ENCODE measurements at regions not wholly inside any gene's neighbourhood (a gene's known extent, or its start where the extent isn't known, plus 50 kb on each side); places are given as distances from the start of the nearest gene placed in this dataset.
A peak's percentile ranks its signal among the peaks of the same experiment; 100 is the strongest.
"Not testable (repeated sequence)": the region's sequence is repeated elsewhere in the genome, so short reads cannot be mapped to it uniquely, and the experiment has no call there.

DNA sequence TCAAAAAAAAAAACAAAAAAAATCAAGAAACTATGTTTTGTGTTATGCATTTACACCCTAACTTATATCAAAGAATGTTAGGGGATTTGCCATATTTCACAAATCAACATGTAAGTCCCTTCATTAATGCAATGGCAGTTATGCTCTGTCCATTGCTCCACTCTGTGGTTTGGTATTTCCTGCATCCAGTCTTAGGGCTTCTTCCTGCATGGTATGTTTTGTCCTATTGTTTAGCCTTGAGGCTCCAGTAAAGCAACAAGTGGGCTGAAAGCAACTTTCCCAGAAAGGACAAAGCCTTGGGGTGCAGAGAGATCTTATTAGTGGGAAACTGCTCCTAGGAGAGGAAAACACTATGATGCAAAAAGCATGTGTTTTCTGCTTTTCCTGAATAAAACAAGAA, 474.1 kb downstream of the IRS1 start:
- H3K4me3 ChIP-seq (ENCODE audit: low read depth, low read length): no peak overlapping the region
- DNase-seq (ENCODE audit: low read depth): no peak

DNA sequence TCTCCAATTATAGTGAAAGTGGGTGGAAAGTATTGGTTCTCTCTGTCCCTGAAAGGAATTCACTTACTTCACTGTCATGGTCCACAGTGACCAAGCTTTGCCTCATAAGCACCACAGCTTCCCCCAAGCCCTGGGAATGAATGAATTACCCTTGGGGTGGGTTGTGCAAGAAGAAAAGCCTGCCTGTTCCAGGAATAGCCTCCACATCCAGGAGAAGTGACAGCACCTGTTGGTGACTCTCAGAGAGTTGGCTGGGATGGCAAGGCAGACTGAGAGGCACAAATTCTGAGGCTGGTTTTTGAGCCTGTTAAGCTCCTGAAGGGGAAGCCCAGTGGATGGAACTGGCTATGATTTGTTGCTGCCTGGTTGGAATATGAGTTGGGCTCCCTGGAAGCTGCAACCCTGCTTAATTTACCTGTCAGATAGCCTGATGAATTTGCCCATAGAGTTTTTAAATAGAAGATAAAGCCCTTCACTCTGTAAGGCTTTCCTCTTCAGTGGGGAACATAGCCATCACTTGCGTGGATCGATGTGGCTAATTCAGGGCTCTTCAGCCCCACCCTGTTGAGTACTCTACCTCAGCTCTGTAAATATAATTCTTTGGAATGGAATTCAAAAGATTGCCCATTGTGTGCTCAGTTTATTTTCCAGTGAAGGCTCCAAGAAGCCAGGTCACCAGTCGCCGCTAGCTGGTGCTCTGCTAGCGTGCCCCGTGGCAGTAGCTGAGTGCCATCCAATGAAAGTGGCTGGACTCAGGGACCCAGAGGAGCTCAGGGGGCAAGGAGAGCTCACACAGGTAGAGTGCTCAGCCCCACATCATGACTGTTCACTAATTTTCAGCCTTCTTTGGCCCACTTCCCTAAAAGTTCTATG, 479.3 kb downstream of the IRS1 start:
- no peak for DNase-seq (ENCODE audit: low read depth)
- H3K4me3 ChIP-seq (ENCODE audit: low read depth, low read length): no peak overlapping the region

DNA sequence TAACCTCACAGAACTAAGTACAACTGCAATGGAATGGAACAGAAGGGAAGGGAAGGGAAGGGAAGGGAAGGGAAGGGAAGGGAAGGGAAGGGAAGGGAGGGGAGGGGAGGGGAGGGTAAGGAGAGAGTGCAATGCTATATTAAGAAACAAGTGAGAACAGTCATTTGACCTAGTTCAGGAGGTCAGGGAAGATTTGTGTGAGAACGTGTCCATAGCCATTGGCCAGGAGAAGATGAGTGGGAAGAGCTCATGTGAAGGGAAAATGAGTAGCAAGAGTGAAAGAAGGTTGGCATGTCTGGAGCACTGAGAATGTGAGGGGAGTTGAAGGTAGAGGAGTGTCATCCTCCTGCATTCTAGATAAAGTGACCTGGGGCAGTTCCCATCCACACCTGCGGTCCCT, 481.6 kb downstream of the IRS1 start:
- no peak overlapping the region for H3K4me3 ChIP-seq (ENCODE audit: low read depth, low read length)
- no peak for DNase-seq (ENCODE audit: low read depth)

DNA sequence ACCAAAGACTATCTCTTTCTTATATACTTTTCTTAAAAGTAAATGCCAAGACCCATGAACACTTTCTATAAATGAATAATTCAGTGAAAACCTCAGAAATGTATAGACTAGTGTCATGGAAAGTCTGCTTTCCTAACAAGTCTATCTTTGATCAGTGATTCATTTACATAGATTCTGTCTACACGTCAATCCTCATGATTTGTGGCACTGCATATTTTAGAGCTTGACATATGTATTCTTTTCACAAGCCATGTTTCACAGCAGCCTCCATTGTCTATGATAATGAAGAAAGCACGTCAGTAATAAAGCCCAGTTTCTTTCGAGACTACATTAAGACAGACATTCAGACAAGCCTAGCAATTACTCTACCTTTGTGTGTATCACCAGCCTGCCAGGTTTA, 486.6 kb downstream of the IRS1 start:
- no peak overlapping the region for H3K4me3 ChIP-seq (ENCODE audit: low read depth, low read length)
- no peak for DNase-seq (ENCODE audit: low read depth)

DNA sequence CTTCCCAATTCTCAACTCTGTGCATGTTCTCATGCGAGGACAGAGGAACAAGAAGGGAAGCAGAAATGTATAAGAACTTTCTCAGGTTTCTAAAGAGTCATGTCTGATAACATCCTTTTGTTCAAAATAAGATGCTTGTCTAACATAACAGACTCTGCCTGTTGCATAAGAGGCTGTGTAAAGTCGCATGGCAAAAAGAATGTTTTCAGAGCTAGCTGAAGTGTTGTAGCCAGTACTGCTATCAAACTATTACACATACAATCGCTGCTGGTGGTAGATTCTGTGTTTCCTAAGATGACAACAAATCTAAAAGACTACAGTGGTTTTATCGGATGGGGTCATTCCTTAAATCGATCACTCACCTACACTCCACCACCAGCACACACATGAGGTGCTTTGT, 487.5 kb downstream of the IRS1 start:
- DNase-seq (ENCODE audit: low read depth): no peak

DNA sequence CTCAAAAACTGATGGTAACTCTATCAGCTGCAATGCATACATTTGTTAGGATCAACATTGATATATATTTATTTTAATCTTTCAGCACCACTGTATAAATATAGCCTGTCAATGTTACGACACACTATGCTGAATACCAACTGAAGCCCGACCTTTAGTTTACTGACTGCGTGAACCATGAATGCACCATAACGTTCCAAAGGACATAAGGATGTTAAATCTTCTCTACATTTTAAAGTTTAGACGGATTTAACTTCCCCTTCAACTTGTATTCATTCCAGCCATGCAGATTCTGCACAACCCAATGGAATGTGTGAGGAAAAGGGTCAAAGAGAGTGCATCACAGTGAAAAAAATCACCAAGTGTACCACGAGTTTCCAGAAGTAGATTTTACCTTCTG, 489.5 kb downstream of the IRS1 start:
- H3K4me3 ChIP-seq (ENCODE audit: low read depth, low read length): no peak overlapping the region
- DNase-seq (ENCODE audit: low read depth): peak; percentile 36

More for the DNA sequence above, 487.5 kb downstream of the IRS1 start:
- H3K4me3 ChIP-seq (ENCODE audit: low read depth, low read length): no peak overlapping the region

DNA sequence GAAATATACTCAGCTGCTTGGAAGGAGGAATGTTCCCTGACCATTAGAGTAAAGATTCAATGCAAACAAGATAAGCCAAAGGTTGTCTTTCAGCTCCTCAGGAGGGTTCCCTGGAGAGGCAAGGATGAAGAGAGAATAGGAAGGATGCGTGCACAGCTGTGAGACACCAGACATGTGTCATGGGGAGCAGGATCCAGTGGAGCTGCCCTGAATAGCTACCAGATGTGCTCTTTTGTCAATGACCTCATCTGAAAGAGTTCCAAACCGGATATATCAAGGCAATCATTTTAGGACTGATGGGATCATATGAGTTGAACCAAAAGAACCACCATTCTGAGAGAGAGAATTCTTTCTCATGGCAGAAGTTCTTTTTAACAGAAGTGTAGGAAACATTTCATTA, 490.6 kb downstream of the IRS1 start:
- peak; percentile 96 for DNase-seq (ENCODE audit: low read depth)
- no peak overlapping the region for H3K4me3 ChIP-seq (ENCODE audit: low read depth, low read length)

DNA sequence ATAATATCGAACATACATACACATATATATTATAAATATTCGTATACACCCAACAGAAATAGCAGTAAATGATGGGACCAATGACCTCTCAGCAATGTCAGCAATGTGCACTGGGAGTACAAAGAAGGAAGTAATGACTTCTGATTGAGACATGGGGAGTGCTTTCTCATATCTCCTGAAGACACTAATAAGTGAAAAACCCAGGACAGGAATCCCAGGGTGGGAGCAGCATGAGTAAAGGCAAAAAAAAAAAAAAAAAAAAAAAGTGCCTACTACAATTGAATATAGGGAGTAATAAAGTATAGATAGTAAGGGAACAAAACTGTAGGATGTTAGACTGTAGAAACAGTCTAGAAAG, 491.3 kb downstream of the IRS1 start:
- H3K4me3 ChIP-seq (ENCODE audit: low read depth, low read length): no peak overlapping the region
- DNase-seq (ENCODE audit: low read depth): no peak

DNA sequence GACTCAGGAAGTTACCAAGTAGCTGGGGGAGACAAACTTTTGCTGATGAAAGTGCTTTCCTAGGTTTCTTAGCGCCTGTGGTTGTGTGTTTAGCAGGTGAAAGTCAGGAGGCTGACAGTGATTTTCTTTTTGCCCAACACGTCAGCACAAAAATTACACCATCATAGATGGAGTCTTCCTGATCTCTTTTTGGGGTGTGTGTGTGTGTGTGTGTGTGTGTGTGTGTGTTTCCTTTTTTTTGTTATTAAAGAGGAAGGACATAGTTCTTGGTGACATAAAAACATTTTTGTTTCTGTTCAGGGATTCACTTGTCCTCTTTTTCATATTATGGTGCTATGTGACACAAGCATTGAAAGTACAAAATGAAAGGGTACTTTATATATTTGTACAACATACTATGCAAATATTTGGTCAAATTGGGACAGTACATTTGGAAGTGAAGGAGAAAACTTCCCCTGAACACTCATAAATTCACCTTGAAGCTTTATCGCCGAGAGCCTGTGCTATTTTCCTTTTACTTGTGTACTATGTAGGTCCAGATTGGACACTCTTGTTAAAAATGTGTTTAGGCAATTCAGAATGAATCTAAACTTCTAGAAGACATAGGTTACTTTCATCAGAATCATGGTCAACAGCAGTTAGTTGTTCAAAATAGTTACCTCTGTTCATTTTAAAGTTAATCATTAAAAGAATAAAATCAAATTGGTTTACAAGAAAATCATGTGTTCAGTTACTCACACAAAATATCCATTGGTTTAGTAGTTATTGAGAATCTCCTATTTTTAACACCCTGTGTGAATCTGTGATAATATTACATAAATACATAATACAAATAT, 491.9 kb downstream of the IRS1 start:
- no peak for DNase-seq (ENCODE audit: low read depth)
- no peak overlapping the region for H3K4me3 ChIP-seq (ENCODE audit: low read depth, low read length)

DNA sequence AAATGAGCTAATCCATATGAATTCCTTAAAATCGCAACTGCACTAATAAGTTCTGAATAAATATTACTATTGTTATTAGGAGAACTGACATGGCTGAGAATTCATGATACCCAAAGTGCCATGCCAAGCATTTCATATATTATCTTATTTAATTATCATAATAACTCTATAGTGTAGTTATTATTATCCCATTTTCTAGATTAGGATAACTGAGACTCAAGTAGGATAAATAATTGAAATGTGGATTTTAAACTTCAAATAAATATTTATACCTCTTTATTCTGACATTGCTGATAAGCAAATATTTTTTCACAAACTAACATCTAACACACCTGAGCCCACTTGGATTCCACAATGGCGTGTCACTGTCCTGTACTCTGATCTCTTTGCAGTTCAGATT, 492.7 kb downstream of the IRS1 start:
- no peak for DNase-seq (ENCODE audit: low read depth)
- H3K4me3 ChIP-seq (ENCODE audit: low read depth, low read length): no peak overlapping the region

DNA sequence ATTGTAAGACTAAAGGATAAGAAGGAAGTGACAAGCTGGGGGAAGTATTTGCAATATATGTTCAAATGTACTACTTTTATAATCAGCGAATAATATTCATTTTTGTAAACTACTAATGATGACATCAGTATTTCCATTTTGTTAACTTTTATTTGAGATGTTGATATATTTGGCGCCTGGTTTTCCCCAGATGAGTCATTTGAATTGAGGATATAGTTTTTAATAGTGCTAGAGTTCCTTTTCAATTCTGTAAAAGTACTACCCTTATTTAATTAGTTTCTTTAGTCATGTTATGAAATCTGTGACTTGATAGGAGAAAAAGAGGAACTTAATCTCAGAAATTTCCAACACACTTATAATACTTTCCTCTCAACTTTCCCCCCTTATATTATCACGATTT, 495.3 kb downstream of the IRS1 start:
- no peak for DNase-seq (ENCODE audit: low read depth)
- H3K4me3 ChIP-seq (ENCODE audit: low read depth, low read length): no peak overlapping the region

DNA sequence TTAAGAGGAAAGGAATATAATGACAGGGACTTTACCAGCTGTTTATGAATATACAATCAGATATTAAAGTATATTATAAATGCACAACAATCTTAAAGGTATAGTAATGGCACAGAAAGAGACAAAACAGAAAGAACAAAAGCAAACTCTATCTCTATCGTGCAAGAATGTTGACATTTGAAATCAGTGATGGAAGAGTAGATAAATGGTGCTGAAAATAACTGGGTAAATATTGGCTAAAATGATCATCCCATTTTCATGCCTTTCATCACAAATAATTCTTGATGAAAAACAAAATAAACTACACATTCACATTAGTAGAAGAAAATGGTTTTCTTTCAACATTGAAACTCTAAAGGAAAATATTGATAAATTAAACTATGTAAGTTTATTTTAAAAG, 495.9 kb downstream of the IRS1 start:
- H3K4me3 ChIP-seq (ENCODE audit: low read depth, low read length): no peak overlapping the region
- DNase-seq (ENCODE audit: low read depth): no peak

DNA sequence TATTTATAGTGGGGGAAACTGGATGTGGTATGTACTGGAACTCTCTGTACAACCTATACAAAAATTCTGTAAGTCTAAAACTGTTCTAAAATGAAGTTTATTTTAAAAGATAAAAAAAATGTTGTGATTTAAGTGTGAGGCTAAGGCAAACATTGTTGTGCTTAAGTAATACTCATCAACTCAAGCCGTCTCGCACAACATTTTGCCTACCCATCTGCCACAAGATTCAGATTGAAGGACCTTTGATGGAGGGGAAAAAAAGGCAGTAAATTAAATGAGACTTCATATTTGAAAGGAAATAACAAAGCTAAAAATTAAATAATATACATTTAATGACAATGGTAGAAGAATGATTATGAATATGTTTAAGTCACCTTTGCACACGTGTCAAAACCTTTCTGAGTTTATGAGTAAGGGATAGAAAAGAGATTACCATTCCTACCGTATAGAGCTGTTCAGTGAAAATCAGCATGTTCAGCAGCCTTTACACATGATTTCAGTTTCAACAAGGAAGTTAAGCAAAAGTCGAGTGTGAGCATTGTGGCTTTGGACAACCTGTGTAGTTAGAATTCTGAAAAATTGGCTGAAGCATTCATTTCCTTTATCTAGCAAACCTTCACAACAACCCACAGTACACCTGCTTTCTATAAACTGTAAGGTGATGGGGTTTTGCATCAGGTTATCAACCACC, 499.3 kb downstream of the IRS1 start:
- no peak overlapping the region for H3K4me3 ChIP-seq (ENCODE audit: low read depth, low read length)
- no peak for DNase-seq (ENCODE audit: low read depth)

DNA sequence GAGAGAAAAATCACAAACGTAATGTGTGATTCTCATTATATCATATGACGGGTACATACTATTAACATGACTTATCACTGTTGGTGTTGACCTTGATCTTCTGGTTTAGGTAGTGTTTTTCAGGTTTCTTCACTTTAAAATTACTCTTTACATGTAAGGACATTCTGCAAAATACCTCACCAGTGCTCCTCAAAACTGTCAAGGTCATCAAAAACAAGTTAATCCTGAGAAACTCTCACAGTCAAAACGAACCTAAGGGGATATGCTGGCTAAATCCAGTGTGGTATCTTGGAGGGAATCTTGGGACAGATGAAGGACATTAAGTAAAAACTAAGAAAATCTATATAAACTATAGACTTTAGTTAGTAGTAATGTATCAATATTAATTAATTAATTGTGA, 499.8 kb downstream of the IRS1 start:
- no peak overlapping the region for H3K4me3 ChIP-seq (ENCODE audit: low read depth, low read length)
- no peak for DNase-seq (ENCODE audit: low read depth)

DNA sequence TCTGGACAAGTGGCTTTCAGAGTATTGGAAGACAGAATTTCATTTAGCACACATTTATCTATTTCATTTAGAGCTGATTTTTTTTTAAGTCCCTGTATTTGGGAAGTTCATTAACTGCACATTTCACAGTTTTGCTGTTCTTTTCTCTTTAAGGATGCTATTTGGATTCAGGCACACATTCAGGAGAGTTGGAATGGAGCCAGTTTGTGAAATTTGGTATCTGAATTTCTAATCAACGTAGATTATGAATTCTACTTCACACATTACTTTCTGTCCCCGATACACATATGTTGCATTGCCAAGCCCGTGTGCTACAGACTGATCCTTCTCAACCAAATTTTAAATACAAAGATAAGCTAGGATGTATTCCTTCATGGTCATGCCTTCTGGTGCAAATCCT, 503.9 kb downstream of the IRS1 start:
- H3K4me3 ChIP-seq (ENCODE audit: low read depth, low read length): no peak overlapping the region
- no peak for DNase-seq (ENCODE audit: low read depth)

DNA sequence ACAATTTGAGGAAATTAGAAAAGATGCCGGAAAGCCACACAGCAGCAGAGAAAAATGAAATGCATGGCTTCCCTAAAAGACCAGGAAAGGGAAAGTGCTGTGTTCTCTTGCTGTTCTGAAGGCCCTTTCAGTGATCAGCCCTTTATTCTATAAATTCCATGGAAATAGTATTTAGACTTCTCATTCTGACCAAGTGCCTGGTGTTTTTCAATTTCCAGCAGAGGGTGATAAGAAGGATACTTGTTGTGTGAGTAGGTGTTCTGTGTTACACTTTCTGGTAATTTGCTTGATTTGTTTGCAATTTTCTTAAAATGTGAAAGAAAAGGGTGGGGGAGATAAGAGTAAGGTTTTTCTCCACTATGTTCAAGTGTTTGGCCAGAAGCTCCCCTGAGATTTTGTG, 504.5 kb downstream of the IRS1 start:
- no peak for DNase-seq (ENCODE audit: low read depth)
- H3K4me3 ChIP-seq (ENCODE audit: low read depth, low read length): no peak overlapping the region

DNA sequence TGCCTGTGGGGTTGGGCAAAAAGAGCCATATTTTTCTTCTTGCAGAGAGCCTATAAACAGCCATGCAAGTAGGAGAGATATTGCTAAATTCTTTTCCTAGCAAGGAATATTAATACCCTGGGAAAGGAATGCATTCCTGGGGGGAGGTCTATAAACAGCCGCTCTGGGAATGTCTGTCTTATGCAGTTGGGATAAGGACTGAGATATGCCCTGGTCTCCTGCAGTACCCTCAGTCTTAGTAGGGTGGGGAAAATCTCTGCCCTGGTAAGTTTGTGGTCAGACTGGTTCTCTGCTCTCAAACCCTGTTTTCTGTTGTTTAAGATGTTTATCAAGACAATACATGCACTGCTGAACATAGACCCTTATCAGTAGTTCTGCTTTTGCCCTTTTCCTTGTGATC, 508.3 kb downstream of the IRS1 start:
- not testable (repeated sequence) for H3K4me3 ChIP-seq (ENCODE audit: low read depth, low read length); DNase-seq (ENCODE audit: low read depth)

DNA sequence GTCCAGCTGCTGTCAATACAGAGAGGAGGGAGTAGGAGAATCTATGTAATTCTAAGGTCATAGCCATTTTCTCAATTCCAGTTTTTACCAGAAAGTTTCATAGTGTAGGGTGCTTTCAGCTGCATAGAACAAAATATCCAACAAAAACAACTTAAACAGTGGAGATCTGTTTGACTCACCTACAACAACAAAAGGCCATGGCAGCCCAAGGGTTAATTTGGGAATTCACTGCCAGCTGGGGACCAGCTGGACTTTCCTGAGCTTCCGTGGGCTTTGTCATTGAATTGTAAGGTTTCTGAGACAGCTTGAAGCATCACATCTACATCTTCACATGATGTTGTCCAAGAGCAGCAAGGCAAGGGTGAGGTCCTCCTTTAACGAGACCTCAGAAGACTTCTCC, 512.7 kb downstream of the IRS1 start:
- DNase-seq (ENCODE audit: low read depth): no peak
- H3K4me3 ChIP-seq (ENCODE audit: low read depth, low read length): no peak overlapping the region

DNA sequence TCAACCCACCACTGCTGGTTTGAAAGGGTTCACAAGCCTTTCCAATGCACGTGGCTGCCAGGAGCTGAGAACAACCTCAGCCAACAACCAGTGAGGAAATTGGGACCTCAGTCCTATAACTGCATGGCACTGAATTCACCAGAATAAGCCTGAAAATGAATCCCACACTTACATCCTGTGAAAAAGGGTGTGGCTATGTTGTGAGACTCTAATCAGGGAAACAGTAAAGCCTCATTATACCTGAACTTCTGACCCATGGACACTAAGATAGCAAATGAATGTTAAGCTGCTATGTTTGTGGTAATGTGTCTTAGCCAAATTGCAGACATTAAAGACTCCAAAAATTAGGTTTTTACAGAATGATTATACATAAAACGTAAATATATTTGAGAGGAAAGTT, 515.8 kb downstream of the IRS1 start:
- no peak overlapping the region for H3K4me3 ChIP-seq (ENCODE audit: low read depth, low read length)

DNA sequence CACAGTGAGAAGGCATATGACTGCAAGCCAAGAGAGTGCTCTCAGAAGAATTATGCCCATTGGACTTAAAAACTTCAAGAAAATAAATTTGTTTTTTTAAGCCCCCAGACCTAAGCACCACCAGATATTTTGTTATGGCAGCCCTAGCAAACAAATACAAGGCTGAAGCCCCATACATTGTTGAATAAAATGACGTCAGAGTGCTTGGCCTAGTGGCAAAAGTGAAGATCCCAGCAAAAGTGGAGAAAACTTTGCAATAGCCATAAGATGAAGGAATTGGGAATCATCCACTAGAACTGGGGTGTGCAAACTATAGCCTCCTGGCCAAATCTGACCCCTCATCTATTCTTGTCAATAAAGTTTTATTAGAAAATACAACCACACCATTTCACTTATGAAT, 517.5 kb downstream of the IRS1 start:
- DNase-seq (ENCODE audit: low read depth): no peak
- H3K4me3 ChIP-seq (ENCODE audit: low read depth, low read length): no peak overlapping the region

More for the DNA sequence above, 515.8 kb downstream of the IRS1 start:
- no peak for DNase-seq (ENCODE audit: low read depth)
